ENCODE measurements at regions not wholly inside any gene's neighbourhood (a gene's known extent, or its start where the extent isn't known, plus 50 kb on each side); places are given as distances from the start of the nearest gene placed in this dataset.

- DNase-seq: no peak
Measured at GRCh38 chr1:58914925-58915324, 131.1 kb upstream of the JUN start.

- DNase-seq: no peak
Measured at GRCh38 chr1:58917436-58917835, 133.6 kb upstream of the JUN start.

GRCh38 chr1:58919226-58919958 lies 135.5 kb upstream of the JUN start:
- DNase-seq: no peak

GRCh38 chr1:58919959-58920321 lies 136.1 kb upstream of the JUN start:
- no peak for DNase-seq

GRCh38 chr1:58921342-58921741 lies 137.5 kb upstream of the JUN start:
- DNase-seq: no peak

- no peak for DNase-seq
Measured at GRCh38 chr1:58921751-58922150, 137.9 kb upstream of the JUN start.

GRCh38 chr1:58922302-58923089 lies 138.6 kb upstream of the JUN start:
- DNase-seq: no peak

GRCh38 chr1:58923090-58923470 lies 139.2 kb upstream of the JUN start:
- no peak for DNase-seq

- no peak for DNase-seq
Measured at GRCh38 chr1:58924016-58924565, 140.2 kb upstream of the JUN start.

GRCh38 chr1:58924821-58925220 lies 141.0 kb upstream of the JUN start:
- no peak for DNase-seq

- no peak for DNase-seq
Measured at GRCh38 chr1:58925247-58925646, 141.4 kb upstream of the JUN start.

- no peak for DNase-seq
Measured at GRCh38 chr1:58926152-58926551, 142.3 kb upstream of the JUN start.

GRCh38 chr1:58927041-58927721 lies 143.3 kb upstream of the JUN start:
- no peak for DNase-seq

- no peak for DNase-seq
Measured at GRCh38 chr1:58927722-58928085, 143.9 kb upstream of the JUN start.

GRCh38 chr1:58928514-58928913 lies 144.7 kb upstream of the JUN start:
- DNase-seq: no peak

- no peak for DNase-seq
Measured at GRCh38 chr1:58929671-58930325, 146.0 kb upstream of the JUN start.

GRCh38 chr1:58931024-58931423 lies 147.2 kb upstream of the JUN start:
- DNase-seq: no peak

GRCh38 chr1:58931756-58932155 lies 147.9 kb upstream of the JUN start:
- DNase-seq: no peak

GRCh38 chr1:58932859-58933598 lies 149.2 kb upstream of the JUN start:
- DNase-seq: no peak

- no peak for DNase-seq
Measured at GRCh38 chr1:58933599-58933926, 149.7 kb upstream of the JUN start.

GRCh38 chr1:58934706-58935105 lies 150.9 kb upstream of the JUN start:
- DNase-seq: no peak

- no peak for DNase-seq
Measured at GRCh38 chr1:58936973-58937372, 153.1 kb upstream of the JUN start.

GRCh38 chr1:58939146-58939545 lies 155.3 kb upstream of the JUN start:
- DNase-seq: no peak
